H9 (cell line): ENCODE measurements at regions not wholly inside any gene's neighbourhood (a gene's known extent, or its start where the extent isn't known, plus 50 kb on each side); places are given as distances from the start of the nearest gene placed in this dataset.

ENCODE experiments used
- DNase-seq: peaks from one replicate; pipeline ENCODE4 v3.0.0-alpha.2; 2017
- H2AFZ ChIP-seq: one replicate; pipeline ENCODE4 v1.6.1; 2013; ENCODE audit warnings: mild to moderate bottlenecking, low read length, control low read depth, moderate library complexity
- H2AK5ac ChIP-seq: 2 replicates; pipeline ENCODE4 v1.6.1; 2013; ENCODE audit warnings: low read length, control low read depth, mixed read lengths; ENCODE audit not compliant: insufficient read length
- H2BK120ac ChIP-seq: one replicate; pipeline ENCODE4 v1.6.1; 2013; ENCODE audit warnings: low read depth, mild to moderate bottlenecking, low read length, control low read depth, inconsistent platforms; ENCODE audit not compliant: poor library complexity, severe bottlenecking
- H2BK12ac ChIP-seq: 2 replicates; pipeline ENCODE4 v1.6.1; 2013; ENCODE audit warnings: low read length, control low read depth, mixed read lengths, low read depth; ENCODE audit not compliant: insufficient read length
- H2BK15ac ChIP-seq: 2 replicates; pipeline ENCODE4 v1.6.1; 2013; ENCODE audit warnings: low read depth, low read length, control low read depth
- H2BK20ac ChIP-seq: one replicate; pipeline ENCODE4 v1.6.1; 2013; ENCODE audit warnings: low read depth, mild to moderate bottlenecking, low read length, control low read depth, inconsistent platforms; ENCODE audit not compliant: poor library complexity, severe bottlenecking
- H2BK5ac ChIP-seq: 2 replicates; pipeline ENCODE4 v1.6.1; 2013; ENCODE audit warnings: low read length, control low read depth, mixed read lengths; ENCODE audit not compliant: insufficient read length
- H3K14ac ChIP-seq: 2 replicates; pipeline ENCODE4 v1.6.1; 2013; ENCODE audit warnings: low read length, control low read depth; ENCODE audit not compliant: insufficient read depth
- H3K18ac ChIP-seq: 2 replicates; pipeline ENCODE4 v1.6.1; 2013; ENCODE audit warnings: low read depth, mild to moderate bottlenecking, mixed read lengths, low read length, control low read depth; ENCODE audit not compliant: insufficient read length
- H3K23ac ChIP-seq: 2 replicates; pipeline ENCODE4 v1.6.1; 2013; ENCODE audit warnings: low read length, control low read depth, mixed read lengths, low read depth; ENCODE audit not compliant: insufficient read length
- H3K23me2 ChIP-seq: 2 replicates; pipeline ENCODE4 v1.6.1; 2013; ENCODE audit warnings: low read depth, mild to moderate bottlenecking, mixed read lengths, low read length, control low read depth; ENCODE audit not compliant: insufficient read length, poor library complexity, severe bottlenecking
- H3K27ac ChIP-seq: 2 replicates; pipeline ENCODE4 v1.5.1; 2013; ENCODE audit warnings: low read length, control low read depth, mixed read lengths, low read depth; ENCODE audit not compliant: insufficient read length
- H3K27me3 ChIP-seq: 2 replicates; pipeline ENCODE4 v1.6.1; 2013; ENCODE audit warnings: low read length, control low read depth, inconsistent platforms; ENCODE audit not compliant: insufficient read depth
- H3K4ac ChIP-seq: 2 replicates; pipeline ENCODE4 v1.6.1; 2013; ENCODE audit warnings: low read depth, mild to moderate bottlenecking, control low read depth, inconsistent platforms, low read length, moderate library complexity
- H3K4me1 ChIP-seq: 2 replicates; pipeline ENCODE4 v1.6.1; 2013; ENCODE audit warnings: low read length, control low read depth, inconsistent platforms; ENCODE audit not compliant: insufficient read depth
- H3K4me2 ChIP-seq: 2 replicates; pipeline ENCODE4 v1.6.1; 2013; ENCODE audit warnings: low read length, control low read depth, mixed read lengths; ENCODE audit not compliant: insufficient read length, insufficient read depth
- H3K56ac ChIP-seq: 2 replicates; pipeline ENCODE4 v1.6.1; 2013; ENCODE audit warnings: low read depth, mild to moderate bottlenecking, mixed read lengths, low read length, control low read depth; ENCODE audit not compliant: insufficient read length
- H3K79me1 ChIP-seq: 2 replicates; pipeline ENCODE4 v1.6.1; 2013; ENCODE audit warnings: low read depth, mild to moderate bottlenecking, moderate library complexity, low read length, control low read depth, inconsistent platforms; ENCODE audit not compliant: insufficient read depth, poor library complexity, severe bottlenecking
- H3K79me2 ChIP-seq: 2 replicates; pipeline ENCODE4 v1.6.1; 2013; ENCODE audit warnings: low read length, control low read depth, inconsistent platforms; ENCODE audit not compliant: insufficient read depth
- H3K9ac ChIP-seq: 2 replicates; pipeline ENCODE4 v1.6.1; 2013; ENCODE audit warnings: low read length, control low read depth, mixed read lengths; ENCODE audit not compliant: insufficient read length; ENCODE audit errors: extremely low read depth
- H3K9me3 ChIP-seq: one replicate; pipeline ENCODE4 v1.6.1; 2013; ENCODE audit warnings: low read depth, low read length, inconsistent platforms; ENCODE audit not compliant: control insufficient read depth
- H3T11ph ChIP-seq: one replicate; pipeline ENCODE4 v1.6.1; 2013; ENCODE audit warnings: mild to moderate bottlenecking, low read length, control low read depth, inconsistent platforms
- H4K20me1 ChIP-seq: one replicate; pipeline ENCODE4 v1.6.1; 2013; ENCODE audit not compliant: control insufficient read depth, insufficient read length, insufficient read depth
- H4K5ac ChIP-seq: 2 replicates; pipeline ENCODE4 v1.6.1; 2013; ENCODE audit warnings: low read depth, mild to moderate bottlenecking, mixed read lengths, low read length, control low read depth; ENCODE audit not compliant: insufficient read length
- H4K8ac ChIP-seq: replicated peaks from 2 replicates; pipeline ENCODE4 v1.6.1; 2013; ENCODE audit warnings: low read length, control low read depth, mixed read lengths, low read depth; ENCODE audit not compliant: insufficient read length
- H4K91ac ChIP-seq: 2 replicates; pipeline ENCODE4 v1.6.1; 2013; ENCODE audit warnings: low read depth, mild to moderate bottlenecking, moderate library complexity, mixed read lengths, low read length, control low read depth; ENCODE audit not compliant: insufficient read length
- H3K27ac Mint-ChIP-seq, 3 experiments: 2 replicates in 2 of 3; 3 replicates in 1 of 3; pipeline ENCODE4 v1.8.0; 2020 to 2021; ENCODE audit warnings: mixed read lengths in 3 of 3, mild to moderate bottlenecking in 1 of 3, moderate library complexity in 1 of 3
- H3K27me3 Mint-ChIP-seq: 2 replicates; pipeline ENCODE4 v1.8.0; 2021; ENCODE audit warnings: low read depth, mild to moderate bottlenecking, moderate library complexity, mixed read lengths
- H3K36me3 Mint-ChIP-seq, 3 experiments: 2 replicates in 2 of 3; 3 replicates in 1 of 3; pipeline ENCODE4 v1.8.0; 2020 to 2021; ENCODE audit warnings: low read depth in 3 of 3, mixed read lengths in 3 of 3; ENCODE audit not compliant: insufficient read depth in 1 of 3
- H3K4me1 Mint-ChIP-seq, 2 experiments: 2 replicates each; pipeline ENCODE4 v1.8.0; 2020; ENCODE audit warnings: mixed read lengths in 2 of 2
- H3K4me3 Mint-ChIP-seq, 2 experiments: 2 replicates in 1 of 2; 3 replicates in 1 of 2; pipeline ENCODE4 v1.8.0; 2020 to 2021; ENCODE audit warnings: mild to moderate bottlenecking in 2 of 2, mixed read lengths in 2 of 2, moderate library complexity in 1 of 2
- H3K9me3 Mint-ChIP-seq, 2 experiments: 2 replicates in 1 of 2; 3 replicates in 1 of 2; pipeline ENCODE4 v1.8.0; 2020; ENCODE audit warnings: mild to moderate bottlenecking in 2 of 2, mixed read lengths in 2 of 2, moderate library complexity in 1 of 2
- WGBS: extraction: QIAGEN DNeasy Blood & Tissue Kit; methylation state at CpG from one replicate; pipeline ENCODE4 v1.1.7; 2013; ENCODE audit warnings: missing lambda C conversion rate, low lambda C conversion rate, mixed read lengths; ENCODE audit not compliant: insufficient read length; ENCODE audit errors: extremely low coverage; 5-methylcytosine and 5-hydroxymethylcytosine counted together
- TF ChIP-seq, protein P1 (sequence below): fragments of 200-600 bp; sonication (generic); conservative IDR thresholded peaks from 3 replicates; pipeline ENCODE4 v1.8.0; 2021; ENCODE audit warnings: antibody characterized with exemption, mild to moderate bottlenecking

DNA sequence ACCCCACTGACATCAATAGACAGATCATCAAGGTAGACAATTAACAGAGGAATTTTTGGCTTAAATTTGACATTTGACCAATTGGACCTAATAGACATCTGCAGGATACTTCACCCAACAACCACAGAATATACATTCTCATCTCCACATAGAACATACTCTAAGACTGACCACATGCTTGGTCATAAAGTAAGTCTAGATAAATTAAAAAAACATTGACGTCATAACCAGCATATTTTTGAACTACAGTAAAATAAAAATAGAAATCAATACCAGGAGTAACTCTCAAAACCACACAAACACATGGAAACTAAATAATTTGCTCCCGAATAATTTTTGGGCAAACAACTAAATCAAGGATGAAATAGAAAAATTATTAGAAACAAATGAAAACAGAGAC, 205.7 kb downstream of the REEP3 start:
- Histone ChIP-seq H3K9me3 (no peaks in the 10 kb centered on the region), H3T11ph (no peak overlapping the region), H3K27ac (no peak overlapping the region), H2BK120ac (no peak overlapping the region), H3K4me1 (no peaks in the 10 kb centered on the region), H2BK15ac (no peak overlapping the region), H3K79me2 (no peaks in the 10 kb centered on the region), H3K23ac (no peak overlapping the region), H4K5ac (no peak overlapping the region), H2AK5ac (no peak overlapping the region), H3K23me2 (no peaks in the 10 kb centered on the region), H4K20me1 (no peaks in the 10 kb centered on the region), H4K8ac (no peak overlapping the region), H2AFZ (no peak overlapping the region), H3K14ac (no peak overlapping the region), H4K91ac (no peak overlapping the region), H3K18ac (no peak overlapping the region), H3K56ac (no peak overlapping the region), H2BK5ac (no peak overlapping the region), H3K9ac (no peak overlapping the region), H2BK12ac (no peak overlapping the region), H3K27me3 (no peaks in the 10 kb centered on the region), H3K79me1 (no peaks in the 10 kb centered on the region), H3K4ac (no peak overlapping the region), H2BK20ac (no peak overlapping the region), H3K4me2 (no peak overlapping the region)
- Mint-ChIP-seq H3K36me3 (no peaks in the 10 kb centered on the region; a peak in 1 of 7 replicates), H3K27me3 (peaks cover 2% of the 10 kb centered on the region; the same call in 1 of the 2 replicates), H3K27ac (no peak overlapping the region), H3K9me3 (no peaks in the 10 kb centered on the region), H3K4me3 (no peak overlapping the region), H3K4me1 (no peaks in the 10 kb centered on the region)
- TF ChIP-seq, protein P1, sequence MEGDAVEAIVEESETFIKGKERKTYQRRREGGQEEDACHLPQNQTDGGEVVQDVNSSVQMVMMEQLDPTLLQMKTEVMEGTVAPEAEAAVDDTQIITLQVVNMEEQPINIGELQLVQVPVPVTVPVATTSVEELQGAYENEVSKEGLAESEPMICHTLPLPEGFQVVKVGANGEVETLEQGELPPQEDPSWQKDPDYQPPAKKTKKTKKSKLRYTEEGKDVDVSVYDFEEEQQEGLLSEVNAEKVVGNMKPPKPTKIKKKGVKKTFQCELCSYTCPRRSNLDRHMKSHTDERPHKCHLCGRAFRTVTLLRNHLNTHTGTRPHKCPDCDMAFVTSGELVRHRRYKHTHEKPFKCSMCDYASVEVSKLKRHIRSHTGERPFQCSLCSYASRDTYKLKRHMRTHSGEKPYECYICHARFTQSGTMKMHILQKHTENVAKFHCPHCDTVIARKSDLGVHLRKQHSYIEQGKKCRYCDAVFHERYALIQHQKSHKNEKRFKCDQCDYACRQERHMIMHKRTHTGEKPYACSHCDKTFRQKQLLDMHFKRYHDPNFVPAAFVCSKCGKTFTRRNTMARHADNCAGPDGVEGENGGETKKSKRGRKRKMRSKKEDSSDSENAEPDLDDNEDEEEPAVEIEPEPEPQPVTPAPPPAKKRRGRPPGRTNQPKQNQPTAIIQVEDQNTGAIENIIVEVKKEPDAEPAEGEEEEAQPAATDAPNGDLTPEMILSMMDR: no peak
- WGBS: no CpG with 5 or more reads among the region's 2 CpGs
- DNase-seq: no peak
